GM21723 (cell line): ENCODE measurements at regions not wholly inside any gene's neighbourhood (a gene's known extent, or its start where the extent isn't known, plus 50 kb on each side); places are given as distances from the start of the nearest gene placed in this dataset.

Experiments
- ATAC-seq: cut with Tn5 transposase; IDR thresholded peaks from one replicate; pipeline ENCODE4 v1.9.1; 2021; ENCODE audit warnings: mild to moderate bottlenecking, moderate library complexity; ENCODE audit not compliant: unreplicated experiment

- ATAC-seq = no peak
Measured at GRCh38 chr10:78817361-78817760, 251.4 kb upstream of the ZMIZ1 start.

DNA sequence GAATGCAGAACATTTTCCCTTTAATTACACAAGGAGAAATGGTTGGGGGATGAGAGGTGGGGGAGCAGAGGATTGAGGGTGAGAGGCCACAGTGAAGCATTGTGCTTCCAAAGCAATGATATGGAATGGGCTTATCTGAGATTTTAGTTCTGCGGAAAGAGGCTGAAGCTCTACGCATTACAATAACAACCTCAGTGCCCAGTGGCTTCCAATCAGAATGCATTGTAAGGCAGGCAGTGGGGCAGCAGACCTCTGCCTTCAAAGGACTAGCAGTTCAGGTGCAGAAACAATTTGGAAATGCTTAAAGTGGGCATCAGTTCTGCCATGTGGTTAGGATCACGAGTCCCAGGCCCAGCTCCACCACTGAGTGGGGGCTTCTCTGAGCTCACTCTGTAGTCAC is 251.0 kb upstream of the ZMIZ1 start:
- ATAC-seq = no peak

GRCh38 chr10:78819361-78820006 is 249.3 kb upstream of the ZMIZ1 start:
- ATAC-seq = no peak

DNA sequence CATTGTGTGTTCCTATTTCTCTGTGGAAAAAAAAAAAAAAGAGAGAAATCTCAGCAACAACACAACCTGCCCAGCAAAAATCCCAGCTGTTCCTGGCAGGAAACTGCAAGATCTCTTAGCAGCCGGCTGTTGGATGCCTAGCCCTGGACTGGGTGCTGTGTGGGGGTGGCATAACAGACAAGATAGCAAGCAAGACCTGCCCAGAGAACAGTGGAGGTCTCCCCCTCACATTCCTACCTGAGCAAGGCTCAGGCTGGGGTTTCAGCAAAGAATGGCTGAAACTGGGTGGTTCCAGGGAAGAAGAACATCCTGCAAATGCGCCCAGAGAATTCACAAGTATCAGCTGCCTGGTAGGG is 248.8 kb upstream of the ZMIZ1 start:
- ATAC-seq = no peak

- no peak for ATAC-seq
Measured at GRCh38 chr10:78821052-78821451, 247.7 kb upstream of the ZMIZ1 start.

DNA sequence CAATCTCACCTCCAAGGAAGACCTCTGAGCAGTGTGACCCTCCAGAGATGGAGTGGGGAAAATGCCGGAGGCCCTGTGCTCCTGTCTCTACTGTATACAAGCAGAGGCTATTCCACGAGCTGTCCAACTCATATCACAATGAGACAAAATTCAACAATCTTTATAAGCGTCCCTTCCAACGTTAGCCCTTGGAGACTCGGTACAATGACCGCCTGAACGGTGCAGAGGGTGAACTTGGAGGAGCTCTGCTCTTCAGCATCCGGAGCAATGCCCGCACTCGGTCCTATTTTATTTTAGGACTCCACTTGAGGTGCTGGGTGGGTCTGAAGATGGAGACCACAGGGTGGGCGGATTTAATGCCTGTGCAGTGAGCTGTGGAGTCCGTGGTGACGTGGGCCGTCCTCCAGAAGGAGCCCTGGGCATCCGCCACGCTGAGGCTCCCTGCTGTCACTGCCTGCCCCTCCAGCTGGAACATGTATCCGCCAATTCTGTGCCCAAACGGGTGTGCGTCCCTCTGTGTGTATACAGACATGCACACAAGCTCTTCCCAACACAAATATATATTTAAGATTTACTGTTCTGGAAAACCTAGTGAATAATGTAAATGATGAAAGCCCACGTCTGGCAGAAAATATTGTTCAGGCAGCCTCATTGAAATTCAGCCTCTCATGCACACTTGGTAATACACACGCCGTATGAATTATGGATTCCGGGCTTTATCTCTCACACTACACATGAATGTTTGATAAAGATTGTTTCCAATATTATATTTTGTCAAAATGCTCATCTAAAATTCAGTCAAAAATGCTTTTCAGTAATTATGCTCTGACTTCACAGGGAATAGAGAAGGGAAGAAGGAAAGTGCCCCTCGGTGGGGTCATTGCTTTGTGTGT is 239.9 kb upstream of the ZMIZ1 start:
- no peak for ATAC-seq

GRCh38 chr10:78829565-78829964 is 239.2 kb upstream of the ZMIZ1 start:
- no peak for ATAC-seq

DNA sequence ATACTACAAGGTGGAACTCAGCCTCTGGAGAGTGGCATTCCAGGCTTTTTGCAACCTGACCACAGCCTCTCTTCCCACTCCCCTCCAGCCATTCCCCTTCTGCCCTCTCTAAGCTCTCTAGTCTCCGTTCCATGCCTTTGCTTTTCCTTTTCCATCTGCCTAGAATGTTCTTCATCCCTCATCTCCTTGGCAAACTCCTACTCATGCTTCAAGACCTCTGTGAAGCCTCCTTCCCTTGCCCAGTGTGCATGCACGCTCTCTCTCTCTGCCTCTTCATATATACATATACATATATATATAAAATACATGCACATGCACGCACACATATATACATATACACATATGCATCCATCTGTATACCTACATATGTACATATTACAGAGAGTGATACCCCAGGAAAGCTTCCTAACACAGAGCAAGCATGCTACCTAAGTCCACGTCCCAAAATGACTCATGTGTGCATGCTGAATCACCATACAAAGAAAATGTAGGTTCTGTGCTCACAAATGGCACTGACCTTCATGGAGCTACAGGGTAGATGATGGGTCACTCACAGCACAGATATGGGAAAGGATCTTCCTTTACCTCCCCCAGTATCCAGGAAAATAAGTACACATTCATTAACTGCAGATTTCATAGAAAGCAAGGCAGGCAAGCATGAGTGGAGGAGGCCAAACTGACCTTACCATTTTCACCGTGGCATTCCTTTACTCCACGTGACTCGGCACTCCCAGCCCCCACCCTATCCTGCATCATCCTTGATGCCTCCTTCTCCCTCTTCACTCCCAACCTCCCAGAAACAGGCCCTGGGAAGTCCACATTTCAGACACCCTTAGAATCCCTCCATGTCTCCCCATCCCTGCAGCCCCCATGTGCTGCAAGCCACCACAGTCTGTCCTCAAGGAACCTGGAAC is 238.4 kb upstream of the ZMIZ1 start:
- no peak for ATAC-seq

- no peak for ATAC-seq
Measured at GRCh38 chr10:78830976-78831375, 237.8 kb upstream of the ZMIZ1 start.

DNA sequence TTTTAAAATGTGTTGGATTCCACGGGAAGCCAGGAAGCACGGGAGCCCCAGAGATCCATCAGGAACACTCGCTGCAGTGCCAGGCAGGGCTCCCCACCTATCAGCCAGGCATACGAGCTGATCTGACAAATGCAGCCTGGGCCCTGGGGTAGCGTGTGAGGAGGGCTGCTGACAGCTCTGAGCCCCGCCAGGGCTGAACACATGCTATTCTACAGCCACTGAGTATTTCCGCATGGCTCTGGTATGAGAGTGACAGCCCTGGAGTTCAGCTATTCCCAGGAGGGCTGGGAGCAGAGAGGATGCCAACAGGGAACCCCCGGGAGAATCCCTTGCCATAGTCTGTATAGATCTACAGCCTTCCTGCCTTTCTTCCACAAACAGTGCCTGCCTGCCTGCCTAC is 237.3 kb upstream of the ZMIZ1 start:
- no peak for ATAC-seq

GRCh38 chr10:78832281-78832680 is 236.5 kb upstream of the ZMIZ1 start:
- no peak for ATAC-seq

GRCh38 chr10:78838141-78838657 is 230.6 kb upstream of the ZMIZ1 start:
- no peak for ATAC-seq

DNA sequence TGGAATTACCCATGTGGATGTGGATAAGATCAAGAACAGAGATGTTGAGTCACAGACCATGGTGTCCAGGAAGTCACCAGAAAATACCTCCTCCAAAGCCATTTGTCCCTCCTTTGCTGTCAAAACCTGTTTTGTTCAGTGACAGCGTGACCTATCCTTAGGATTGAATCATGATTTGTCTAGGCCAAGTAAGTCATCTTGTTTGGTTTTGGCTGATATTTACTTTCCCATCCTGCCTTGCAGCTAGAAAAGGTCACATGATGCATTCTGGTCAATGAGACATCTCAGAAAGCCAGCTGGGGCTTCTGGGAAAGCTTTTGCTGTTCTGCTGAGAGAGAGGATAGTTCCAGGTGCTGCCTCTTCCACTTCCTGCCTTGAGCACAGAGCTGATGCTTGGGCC is 225.3 kb upstream of the ZMIZ1 start:
- ATAC-seq = no peak

- ATAC-seq = no peak
Measured at GRCh38 chr10:78844960-78845607, 223.7 kb upstream of the ZMIZ1 start.

- ATAC-seq = no peak
Measured at GRCh38 chr10:78846071-78846470, 222.7 kb upstream of the ZMIZ1 start.

DNA sequence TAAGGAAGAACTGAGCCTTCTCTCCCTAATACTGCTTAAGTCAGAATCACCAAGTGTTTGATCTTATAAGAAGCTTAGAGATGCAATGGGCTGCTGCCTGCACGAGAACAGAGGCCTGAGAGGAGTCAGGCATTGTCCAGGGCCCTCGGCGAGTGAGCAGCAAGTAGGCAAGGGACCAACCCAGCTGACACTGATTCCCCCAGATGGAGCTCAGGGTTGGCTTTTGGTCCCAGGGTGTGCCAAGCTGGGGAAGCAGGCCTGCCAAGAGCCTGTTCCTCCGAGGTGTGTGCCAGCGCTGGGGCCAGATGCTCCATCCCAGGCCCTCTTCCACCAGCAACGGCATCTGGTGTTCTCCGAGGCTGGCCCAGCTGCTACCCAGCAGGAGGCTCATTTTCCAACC is 222.0 kb upstream of the ZMIZ1 start:
- no peak for ATAC-seq

- ATAC-seq = no peak
Measured at GRCh38 chr10:78847485-78847884, 221.3 kb upstream of the ZMIZ1 start.

DNA sequence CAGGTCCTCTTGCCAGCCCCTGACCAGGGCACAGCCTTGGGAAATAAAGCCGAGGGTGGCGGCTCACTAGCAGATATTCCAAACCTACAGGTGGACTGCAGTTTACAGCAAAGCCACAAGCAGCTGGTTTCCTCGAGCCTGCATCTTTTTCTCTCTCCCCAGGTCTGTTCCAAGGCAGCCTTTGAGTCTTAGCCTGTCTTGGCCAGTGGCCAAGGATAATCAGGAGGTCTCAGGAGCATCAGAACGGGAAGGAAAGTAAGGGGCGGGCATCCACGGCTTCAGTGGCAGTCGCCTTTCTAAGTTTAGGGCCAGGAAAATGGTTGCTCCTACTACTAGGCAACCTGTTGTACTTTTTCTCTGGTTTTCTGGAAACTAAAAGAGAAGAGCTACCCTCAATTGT is 219.7 kb upstream of the ZMIZ1 start:
- no peak for ATAC-seq

DNA sequence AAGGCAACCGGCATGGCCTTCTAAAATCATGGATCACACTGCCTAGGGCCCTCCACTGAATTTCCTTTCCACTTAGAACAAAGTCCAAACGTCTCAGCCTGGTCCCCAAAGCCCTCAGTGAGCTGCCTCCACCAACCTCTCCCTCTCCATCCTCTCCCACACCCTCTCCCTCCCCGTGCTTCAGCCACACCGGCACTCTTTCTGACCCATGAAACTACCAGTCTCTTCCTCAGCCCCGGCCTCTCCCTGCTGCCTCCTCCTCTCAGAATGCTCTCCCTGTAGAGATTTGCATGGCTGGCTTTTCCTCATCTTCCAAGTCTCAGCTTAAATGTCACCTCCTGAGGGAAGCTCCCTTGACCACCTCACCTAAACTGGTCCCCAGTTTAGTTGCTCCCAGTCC is 219.0 kb upstream of the ZMIZ1 start:
- no peak for ATAC-seq

- ATAC-seq = no peak
Measured at GRCh38 chr10:78850644-78851435, 217.9 kb upstream of the ZMIZ1 start.
